HFFc6 (cell line): ENCODE measurements at regions not wholly inside any gene's neighbourhood (a gene's known extent, or its start where the extent isn't known, plus 50 kb on each side); places are given as distances from the start of the nearest gene placed in this dataset.
"Not testable (repeated sequence)": the region's sequence is repeated elsewhere in the genome, so short reads cannot be mapped to it uniquely, and the experiment has no call there.

ENCODE experiments used
- DNase-seq: peaks from one replicate; pipeline ENCODE4 v3.0.0-alpha.2; 2018
- H3K27ac Mint-ChIP-seq: 2 replicates; pipeline ENCODE4 v1.8.0; 2020; ENCODE audit warnings: mild to moderate bottlenecking, mixed read lengths
- H3K27me3 Mint-ChIP-seq: 2 replicates; pipeline ENCODE4 v1.8.0; 2021; ENCODE audit warnings: mild to moderate bottlenecking, moderate library complexity, mixed read lengths; ENCODE audit not compliant: insufficient read depth
- H3K36me3 Mint-ChIP-seq: 2 replicates; pipeline ENCODE4 v1.8.0; 2021; ENCODE audit warnings: low read depth, mixed read lengths
- H3K4me1 Mint-ChIP-seq: 2 replicates; pipeline ENCODE4 v1.8.0; 2020; ENCODE audit warnings: low read depth, mixed read lengths
- H3K4me3 Mint-ChIP-seq: 2 replicates; pipeline ENCODE4 v1.8.0; 2020; ENCODE audit warnings: mild to moderate bottlenecking, moderate library complexity, mixed read lengths
- H3K9me3 Mint-ChIP-seq: 2 replicates; pipeline ENCODE4 v1.8.0; 2020; ENCODE audit warnings: mild to moderate bottlenecking, mixed read lengths
- CTCF ChIP-seq: fragments of 200-600 bp; sonication (generic); IDR thresholded peaks from 2 replicates; pipeline ENCODE4 v1.5.0; 2021; ENCODE audit warnings: antibody characterized with exemption, mild to moderate bottlenecking

- H3K4me1 Mint-ChIP-seq = no peaks in the 10 kb centered on the region
- peaks cover 12% of the 10 kb centered on the region for H3K9me3 Mint-ChIP-seq
- no peak for DNase-seq
- H3K4me3 Mint-ChIP-seq = no peak overlapping the region
- no peak for TF ChIP-seq CTCF
- H3K27me3 Mint-ChIP-seq = no peaks in the 10 kb centered on the region
- no peak overlapping the region for H3K27ac Mint-ChIP-seq
- H3K36me3 Mint-ChIP-seq = no peaks in the 10 kb centered on the region
Observed at GRCh38 chr2:83969085-83969484, 490.0 kb downstream of the SUCLG1 start.

- H3K27ac Mint-ChIP-seq = no peak overlapping the region
- TF ChIP-seq CTCF = no peak
- H3K36me3 Mint-ChIP-seq = no peaks in the 10 kb centered on the region
- peaks cover 6% of the 10 kb centered on the region for H3K9me3 Mint-ChIP-seq
- no peak overlapping the region for H3K4me3 Mint-ChIP-seq
- no peak for DNase-seq
- H3K4me1 Mint-ChIP-seq = no peaks in the 10 kb centered on the region
- no peaks in the 10 kb centered on the region for H3K27me3 Mint-ChIP-seq
Observed at GRCh38 chr2:83967854-83968253, 491.2 kb downstream of the SUCLG1 start.

DNA sequence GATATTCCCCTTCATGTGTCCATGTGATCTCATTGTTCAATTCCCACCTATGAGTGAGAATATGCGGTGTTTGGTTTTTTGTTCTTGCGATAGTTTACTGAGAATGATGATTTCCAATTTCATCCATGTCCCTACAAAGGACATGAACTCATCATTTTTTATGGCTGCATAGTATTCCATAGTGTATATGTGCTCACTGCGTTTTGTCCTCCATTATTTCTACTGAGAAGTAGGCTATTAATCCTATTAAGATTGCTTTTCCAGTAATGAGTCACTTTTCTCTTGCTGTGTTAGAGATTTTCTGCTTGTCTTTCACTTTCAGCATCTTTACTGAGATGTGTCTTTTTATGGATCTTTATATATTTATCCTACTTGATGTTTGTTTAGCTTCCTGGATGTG is 492.1 kb downstream of the SUCLG1 start:
- not testable (repeated sequence) for H3K36me3 Mint-ChIP-seq, H3K4me1 Mint-ChIP-seq, H3K27ac Mint-ChIP-seq, H3K4me3 Mint-ChIP-seq, DNase-seq, H3K27me3 Mint-ChIP-seq
- peaks cover 13% of the 10 kb centered on the region for H3K9me3 Mint-ChIP-seq

DNA sequence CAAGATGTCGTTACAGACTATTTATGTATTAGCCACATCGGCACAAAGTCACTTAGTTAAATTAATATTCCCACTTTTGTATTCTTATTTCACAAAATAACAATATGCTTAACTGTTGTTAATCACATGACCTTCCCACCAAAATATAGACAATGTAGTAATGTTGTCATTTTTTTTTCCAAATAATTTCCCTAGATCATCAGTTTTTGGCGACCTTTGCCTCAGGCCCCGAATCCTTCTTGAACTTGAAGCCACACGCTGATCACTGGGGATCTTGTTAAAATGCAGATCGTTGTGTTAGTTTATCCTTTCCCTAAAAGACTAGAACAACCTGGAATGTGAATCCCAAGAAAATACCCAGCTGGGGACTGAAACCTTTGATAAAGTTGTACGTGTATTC is 497.6 kb downstream of the SUCLG1 start:
- no peak overlapping the region for H3K27ac Mint-ChIP-seq
- no peaks in the 10 kb centered on the region for H3K27me3 Mint-ChIP-seq
- H3K36me3 Mint-ChIP-seq = no peaks in the 10 kb centered on the region

GRCh38 chr2:83960371-83960770 is 498.7 kb downstream of the SUCLG1 start:
- Mint-ChIP-seq H3K27me3 (no peaks in the 10 kb centered on the region), H3K4me1 (no peaks in the 10 kb centered on the region), H3K27ac (no peak overlapping the region), H3K36me3 (no peaks in the 10 kb centered on the region), H3K9me3 (peaks cover 28% of the 10 kb centered on the region), H3K4me3 (no peak overlapping the region)
- DNase-seq = no peak
- no peak for TF ChIP-seq CTCF

More for the DNA sequence above, 497.6 kb downstream of the SUCLG1 start:
- no peaks in the 10 kb centered on the region for H3K4me1 Mint-ChIP-seq
- DNase-seq = no peak
- no peak overlapping the region for H3K4me3 Mint-ChIP-seq
- H3K9me3 Mint-ChIP-seq = peaks cover 28% of the 10 kb centered on the region
- no peak for TF ChIP-seq CTCF

GRCh38 chr2:83959266-83959665 is 499.8 kb downstream of the SUCLG1 start:
- H3K36me3 Mint-ChIP-seq = no peaks in the 10 kb centered on the region
- no peak for DNase-seq
- no peak overlapping the region for H3K27ac Mint-ChIP-seq
- no peak overlapping the region for H3K4me3 Mint-ChIP-seq
- peaks cover 28% of the 10 kb centered on the region for H3K9me3 Mint-ChIP-seq
- TF ChIP-seq CTCF = no peak
- H3K4me1 Mint-ChIP-seq = no peaks in the 10 kb centered on the region
- no peaks in the 10 kb centered on the region for H3K27me3 Mint-ChIP-seq
